ENCODE measurements at regions not wholly inside any gene's neighbourhood (a gene's known extent, or its start where the extent isn't known, plus 50 kb on each side); places are given as distances from the start of the nearest gene placed in this dataset.
A peak's percentile ranks its signal among the peaks of the same experiment; 100 is the strongest.

- Histone ChIP-seq H3K27ac (peak overlapping the region in 2 of 21 experiments; percentile 56 to 64), H3K4me3 (no peak overlapping the region)
Measured at GRCh38 chr4:20618731-20619130, 81.5 kb upstream of the PACRGL start.

GRCh38 chr4:20621476-20621875 is 78.8 kb upstream of the PACRGL start:
- no peak overlapping the region for H3K4me3 ChIP-seq
- peak overlapping the region in 1 of 21 experiments; percentile 63 for H3K27ac ChIP-seq

- H3K4me3 ChIP-seq = no peak overlapping the region
- H3K27ac ChIP-seq = no peak overlapping the region
Measured at GRCh38 chr4:20622701-20623100, 77.6 kb upstream of the PACRGL start.

- Histone ChIP-seq H3K4me3 (no peak overlapping the region), H3K27ac (peak overlapping the region in 1 of 21 experiments; percentile 10)
Measured at GRCh38 chr4:20623939-20624338, 76.3 kb upstream of the PACRGL start.

GRCh38 chr4:20624793-20625374 is 75.4 kb upstream of the PACRGL start:
- no peak overlapping the region for H3K4me3 ChIP-seq
- peak overlapping the region in 1 of 21 experiments; percentile 1 for H3K27ac ChIP-seq

- H3K27ac ChIP-seq = peak overlapping the region in 2 of 21 experiments; percentile 1 to 58
Measured at GRCh38 chr4:20625426-20625825, 74.8 kb upstream of the PACRGL start.

GRCh38 chr4:20626326-20627005 is 73.8 kb upstream of the PACRGL start:
- Histone ChIP-seq H3K27ac (no peak overlapping the region), H3K4me3 (no peak overlapping the region)

More at GRCh38 chr4:20625426-20625825, 74.8 kb upstream of the PACRGL start:
- no peak overlapping the region for H3K4me3 ChIP-seq

- no peak overlapping the region for H3K4me3 ChIP-seq
- no peak overlapping the region for H3K27ac ChIP-seq
Measured at GRCh38 chr4:20627866-20628265, 72.4 kb upstream of the PACRGL start.

GRCh38 chr4:20629186-20630106 is 70.8 kb upstream of the PACRGL start:
- Histone ChIP-seq H3K4me3 (no peak overlapping the region), H3K27ac (peak overlapping the region in 3 of 21 experiments; percentile 6 to 23 (median 14))

- Histone ChIP-seq H3K4me3 (no peak overlapping the region), H3K27ac (no peak overlapping the region)
Measured at GRCh38 chr4:20638825-20639224, 61.4 kb upstream of the PACRGL start.

GRCh38 chr4:20639346-20639745 is 60.9 kb upstream of the PACRGL start:
- Histone ChIP-seq H3K27ac (no peak overlapping the region), H3K4me3 (no peak overlapping the region)

GRCh38 chr4:20640989-20641388 is 59.3 kb upstream of the PACRGL start:
- no peak overlapping the region for H3K4me3 ChIP-seq
- H3K27ac ChIP-seq = no peak overlapping the region

- H3K4me3 ChIP-seq = no peak overlapping the region
- no peak overlapping the region for H3K27ac ChIP-seq
Measured at GRCh38 chr4:20641976-20642375, 58.3 kb upstream of the PACRGL start.

- no peak overlapping the region for H3K27ac ChIP-seq
- H3K4me3 ChIP-seq = no peak overlapping the region
Measured at GRCh38 chr4:20643631-20644030, 56.6 kb upstream of the PACRGL start.

- no peak overlapping the region for H3K4me3 ChIP-seq
- H3K27ac ChIP-seq = no peak overlapping the region
Measured at GRCh38 chr4:20645236-20645635, 55.0 kb upstream of the PACRGL start.

- H3K4me3 ChIP-seq = no peak overlapping the region
- H3K27ac ChIP-seq = no peak overlapping the region
Measured at GRCh38 chr4:20646287-20646686, 54.0 kb upstream of the PACRGL start.
